HG03520 (cell line): ENCODE measurements at regions not wholly inside any gene's neighbourhood (a gene's known extent, or its start where the extent isn't known, plus 50 kb on each side); places are given as distances from the start of the nearest gene placed in this dataset.
A peak's percentile ranks its signal among the peaks of the same experiment; 100 is the strongest.
"Not testable (repeated sequence)": the region's sequence is repeated elsewhere in the genome, so short reads cannot be mapped to it uniquely, and the experiment has no call there.

Experiments
- ATAC-seq: cut with Tn5 transposase; IDR thresholded peaks from one replicate; pipeline ENCODE4 v1.9.1; 2021; ENCODE audit warnings: mild to moderate bottlenecking, moderate library complexity; ENCODE audit not compliant: unreplicated experiment

DNA sequence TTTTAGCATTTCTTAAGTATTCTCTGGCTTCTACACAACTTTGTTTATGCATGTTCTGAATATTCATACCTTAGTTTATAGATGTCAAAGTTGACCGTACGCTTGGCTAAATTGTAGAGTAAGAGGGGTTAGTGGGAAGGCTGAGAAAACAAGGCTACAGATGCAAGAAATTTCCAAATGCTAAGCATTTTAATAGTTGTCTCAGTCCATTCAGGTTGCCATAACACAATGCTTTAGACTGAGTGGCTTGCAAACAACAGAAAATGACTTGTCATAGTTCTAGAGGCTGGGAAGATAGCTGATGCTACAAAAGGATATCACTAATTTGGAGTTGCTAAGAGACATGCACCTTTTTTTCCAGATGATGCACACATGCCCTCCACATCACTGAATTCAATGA is 53.0 kb upstream of the C1QTNF3 start:
- not testable (repeated sequence) for ATAC-seq

DNA sequence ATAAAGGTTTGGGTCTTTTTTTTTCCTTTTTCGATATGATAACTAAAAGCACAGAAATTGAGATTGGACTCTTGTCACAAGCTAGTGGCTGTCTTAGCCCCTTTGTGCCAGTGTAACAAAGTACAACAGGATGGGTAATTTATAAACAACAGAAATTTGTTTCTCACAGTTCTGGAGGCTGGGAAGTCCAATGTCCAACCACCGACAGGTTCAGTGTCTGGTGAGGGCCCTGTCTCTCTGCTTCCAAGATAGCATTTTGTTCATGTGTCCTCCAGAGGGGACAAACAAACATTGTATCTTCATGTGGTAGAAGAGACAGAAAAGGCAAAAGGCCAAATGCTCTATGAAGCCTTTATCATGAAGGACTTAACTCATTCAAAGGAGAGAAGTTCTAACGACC is 56.9 kb upstream of the C1QTNF3 start:
- not testable (repeated sequence) for ATAC-seq

DNA sequence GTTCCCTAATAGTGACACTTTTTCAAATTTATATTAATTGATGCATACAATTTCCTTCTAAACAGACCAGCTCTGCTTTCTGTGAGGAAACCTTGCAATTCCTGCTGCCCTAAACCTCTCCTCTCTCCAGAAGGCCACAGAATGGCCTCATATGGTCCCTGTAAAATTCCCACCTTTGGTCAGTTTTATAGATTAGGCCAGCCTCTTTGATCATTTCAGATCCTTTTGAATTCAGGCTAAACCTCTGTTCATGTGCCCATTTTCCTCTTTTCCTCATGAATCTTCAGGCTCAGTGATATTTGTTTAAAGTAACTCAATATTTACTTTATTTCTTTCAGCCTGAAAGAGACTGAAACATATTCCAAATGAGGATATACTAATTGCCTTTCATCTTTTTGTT is 58.6 kb upstream of the C1QTNF3 start:
- not testable (repeated sequence) for ATAC-seq

DNA sequence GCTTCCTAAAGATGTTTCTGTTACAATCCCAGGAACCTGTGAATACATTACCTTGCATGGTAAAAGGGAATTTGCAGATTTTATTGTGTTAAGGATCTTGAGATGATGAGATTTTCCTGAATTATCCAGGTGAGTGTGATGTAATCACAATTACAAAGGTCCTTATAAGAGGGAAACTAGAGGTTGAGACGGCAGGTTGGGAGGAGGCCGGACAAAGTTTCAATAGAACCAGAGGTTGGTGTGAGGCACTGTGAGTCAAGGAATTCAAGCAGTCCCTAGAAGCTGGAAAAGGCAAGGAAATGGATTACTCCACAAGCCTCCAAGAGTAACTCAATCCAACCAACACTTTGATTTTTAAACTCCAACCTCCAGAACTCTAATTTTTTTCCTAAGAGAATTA is 65.9 kb upstream of the C1QTNF3 start:
- not testable (repeated sequence) for ATAC-seq

GRCh38 chr5:34124280-34124679 is 81.3 kb upstream of the C1QTNF3 start:
- not testable (repeated sequence) for ATAC-seq

GRCh38 chr5:34125354-34125753 is 82.3 kb upstream of the C1QTNF3 start:
- peak; percentile 88 for ATAC-seq

DNA sequence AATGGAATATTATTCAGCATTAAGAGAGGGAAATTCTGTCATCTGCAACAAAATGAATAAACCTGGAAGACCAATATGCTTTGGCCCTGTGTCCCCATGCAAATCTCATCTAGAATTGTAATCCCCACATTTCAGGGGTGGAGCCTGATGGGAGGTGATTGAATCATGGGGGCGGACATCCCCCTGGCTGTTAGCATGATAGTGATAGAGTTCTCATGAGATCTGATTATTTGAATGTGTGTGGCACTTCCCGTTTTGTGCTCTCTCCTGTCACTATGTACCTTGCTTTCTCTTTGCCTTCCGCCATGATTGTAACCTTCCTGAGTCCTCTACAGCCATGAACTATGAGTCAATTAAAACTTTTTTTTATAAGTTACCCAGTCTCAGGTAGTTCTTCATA is 83.7 kb upstream of the C1QTNF3 start:
- not testable (repeated sequence) for ATAC-seq

DNA sequence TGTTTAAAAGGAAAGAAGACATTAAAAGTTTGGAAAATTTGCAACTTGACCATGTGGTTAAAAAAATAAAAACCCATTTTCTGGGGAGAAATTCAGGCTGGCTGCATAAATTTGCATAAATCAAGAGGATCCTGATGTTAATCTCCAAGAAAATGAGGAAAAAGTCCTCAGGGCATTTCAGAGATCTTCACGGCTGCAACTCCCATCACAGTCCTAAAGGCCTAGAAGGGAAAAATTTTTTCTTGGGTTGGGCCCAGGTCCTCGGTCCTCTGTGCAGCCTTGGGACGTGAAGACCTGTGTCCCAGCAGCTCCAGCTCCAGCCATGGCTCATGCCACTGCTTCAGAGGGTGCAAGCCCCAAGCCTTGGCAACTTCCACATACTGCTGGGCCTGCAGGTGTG is 84.8 kb upstream of the C1QTNF3 start:
- ATAC-seq, result not testable (repeated sequence)

DNA sequence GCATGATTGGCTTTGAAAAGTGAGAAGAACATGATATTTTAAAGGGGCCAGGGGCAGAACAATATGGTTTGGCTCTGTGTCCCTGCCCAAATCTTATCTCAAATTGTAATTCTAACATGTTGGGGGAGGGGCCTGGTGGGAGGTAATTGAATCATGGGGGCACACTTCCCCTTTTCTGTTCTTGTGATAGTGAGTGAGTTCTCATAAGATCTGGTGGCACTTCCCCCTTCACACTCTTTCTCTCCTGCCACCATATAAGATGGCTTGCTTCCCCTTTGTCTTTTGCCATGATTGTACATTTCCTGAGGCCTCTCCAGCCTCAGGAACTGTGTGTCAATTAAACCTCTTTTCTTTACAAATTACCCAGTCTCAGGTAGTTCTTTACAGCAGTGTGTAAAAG is 85.9 kb upstream of the C1QTNF3 start:
- not testable (repeated sequence) for ATAC-seq

DNA sequence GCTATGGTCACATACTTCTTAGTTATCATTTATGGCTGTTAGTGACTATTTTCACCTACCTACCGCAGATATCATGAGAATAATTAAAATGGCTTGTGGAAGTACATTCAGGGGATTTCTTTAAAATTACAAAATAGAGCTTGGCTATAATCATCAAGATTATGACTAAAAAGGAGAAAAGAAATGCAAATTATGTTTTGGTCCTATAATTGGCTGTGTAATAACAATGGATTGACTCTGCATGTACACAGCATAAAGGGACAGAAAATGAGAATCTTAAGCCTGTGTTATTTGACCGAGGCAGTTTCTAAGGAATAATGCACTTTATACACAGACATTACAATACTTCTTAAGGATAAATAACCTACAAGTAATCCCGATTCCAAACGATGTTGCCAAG is 112.0 kb upstream of the C1QTNF3 start:
- not testable (repeated sequence) for ATAC-seq

DNA sequence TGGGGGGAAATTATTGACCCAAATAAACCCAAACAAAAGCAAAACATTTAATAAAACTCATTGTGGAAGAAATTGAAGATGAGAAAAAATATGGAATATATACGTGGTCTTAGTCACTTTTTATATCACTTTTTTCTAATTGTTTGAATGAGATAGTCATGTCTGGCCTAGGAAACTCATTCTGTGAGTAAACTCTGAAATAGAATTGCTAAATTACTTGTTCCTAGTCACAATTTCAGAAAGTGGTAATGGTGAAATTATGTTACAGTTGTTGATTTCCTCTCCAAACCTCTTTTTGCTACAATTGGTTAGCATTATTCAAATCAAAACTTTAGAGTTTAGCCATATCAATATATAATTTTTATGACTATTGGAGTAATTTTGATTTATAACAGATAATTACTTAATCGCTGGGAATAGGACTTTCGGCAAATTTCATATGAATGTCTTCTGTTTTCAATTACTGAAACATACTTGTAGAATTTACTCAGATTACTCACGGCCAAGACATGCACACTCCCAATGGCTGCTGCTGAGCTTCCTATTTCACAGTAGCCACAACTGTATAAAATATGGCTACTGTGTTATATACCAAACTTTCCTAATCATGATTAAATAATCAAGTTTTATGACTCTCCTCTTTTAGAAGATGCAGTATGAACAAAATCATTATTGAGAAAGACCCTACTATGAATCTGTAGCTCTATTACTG is 113.8 kb upstream of the C1QTNF3 start:
- not testable (repeated sequence) for ATAC-seq

DNA sequence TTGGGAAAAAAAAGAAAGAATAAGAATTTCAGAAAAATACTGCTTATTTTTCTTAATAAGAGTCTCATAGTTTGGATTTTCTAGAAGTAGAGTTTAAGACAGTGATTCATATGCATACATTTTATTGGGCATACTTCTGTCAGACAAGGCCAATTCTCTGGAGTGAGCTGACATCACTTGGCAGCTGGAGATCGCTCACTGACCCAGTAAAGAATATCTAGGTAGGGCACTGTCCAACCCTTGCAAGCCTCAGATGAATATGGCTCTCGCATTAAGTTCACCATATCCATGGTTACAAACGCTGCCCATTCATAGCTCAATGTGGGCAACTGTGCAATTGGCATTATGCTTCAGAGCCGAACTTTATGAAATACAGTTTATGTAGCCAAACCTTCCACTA is 117.9 kb upstream of the C1QTNF3 start:
- ATAC-seq, result not testable (repeated sequence)

DNA sequence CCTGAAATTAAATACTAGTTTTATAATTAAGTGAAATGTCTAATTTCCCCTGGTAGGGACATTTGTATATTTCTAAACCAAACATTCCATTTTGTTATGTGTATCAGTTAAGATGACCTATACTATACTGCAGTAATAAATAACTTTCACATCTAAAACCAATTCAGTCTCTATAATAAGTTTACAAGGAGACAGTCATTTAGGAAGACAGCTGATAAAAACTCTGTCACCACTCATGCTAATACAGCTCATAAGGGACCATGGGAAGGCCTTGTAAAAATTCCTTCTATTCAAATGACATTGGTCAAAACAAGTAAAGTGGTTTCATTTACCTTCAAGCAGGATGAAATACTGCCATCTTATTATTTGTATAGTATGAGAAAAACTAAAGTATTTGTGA is 128.4 kb upstream of the C1QTNF3 start:
- ATAC-seq, result not testable (repeated sequence)

GRCh38 chr5:34179453-34180190 is 136.6 kb upstream of the C1QTNF3 start:
- ATAC-seq, result not testable (repeated sequence)

DNA sequence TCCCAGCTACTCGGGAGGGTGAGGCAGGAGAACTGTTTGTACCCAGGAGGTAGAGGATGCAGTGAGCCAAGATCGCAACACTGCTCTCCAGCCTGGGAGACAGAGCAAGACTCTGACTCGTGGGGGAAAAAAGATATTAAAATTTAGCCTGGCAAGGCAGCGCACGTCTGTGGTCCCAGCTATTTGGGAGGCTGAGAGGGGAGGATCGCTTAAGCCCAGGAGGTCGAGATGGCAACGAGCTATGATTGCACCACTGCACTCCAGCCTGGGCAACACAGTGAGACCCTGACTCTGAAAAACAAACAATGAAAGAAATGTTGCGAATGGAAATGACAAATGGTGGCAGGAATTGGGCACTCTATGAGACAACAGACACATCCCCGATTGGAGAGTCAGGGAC is 137.2 kb upstream of the C1QTNF3 start:
- not testable (repeated sequence) for ATAC-seq

DNA sequence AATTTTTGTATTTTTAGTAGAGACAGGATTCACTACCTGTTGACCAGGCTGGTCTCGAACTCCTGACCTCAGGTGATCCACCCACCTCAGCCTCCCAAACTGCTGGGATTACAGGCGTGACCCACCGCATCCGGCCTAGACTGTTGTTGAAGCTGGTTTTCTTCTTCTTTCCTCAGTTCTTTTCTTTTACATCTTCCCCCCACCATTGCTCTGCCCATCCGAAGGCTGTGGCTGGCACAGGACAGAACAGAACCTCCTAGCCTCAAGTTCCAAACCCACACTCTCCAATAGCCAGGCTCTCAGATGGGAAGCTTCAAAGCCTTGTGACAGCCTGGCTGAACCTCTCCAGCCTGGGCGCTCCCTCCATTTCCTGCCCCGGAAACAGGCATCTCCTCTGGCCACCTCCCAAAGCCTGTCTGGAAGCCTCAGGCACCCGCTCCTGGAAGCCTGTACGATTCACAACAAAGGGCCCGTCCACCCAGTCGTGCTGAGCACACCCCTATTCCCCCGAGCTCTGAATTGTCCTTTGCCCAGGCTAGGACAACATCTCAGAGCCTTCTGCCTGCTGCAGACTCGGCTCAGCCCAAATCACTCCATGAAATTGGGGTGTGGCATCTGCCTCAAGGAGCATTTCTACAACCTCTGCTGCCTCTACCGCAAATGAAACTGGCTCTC is 138.1 kb upstream of the C1QTNF3 start:
- ATAC-seq, result not testable (repeated sequence)

- ATAC-seq, result not testable (repeated sequence)
Observed at GRCh38 chr5:34185005-34185404, 142.0 kb upstream of the C1QTNF3 start.

DNA sequence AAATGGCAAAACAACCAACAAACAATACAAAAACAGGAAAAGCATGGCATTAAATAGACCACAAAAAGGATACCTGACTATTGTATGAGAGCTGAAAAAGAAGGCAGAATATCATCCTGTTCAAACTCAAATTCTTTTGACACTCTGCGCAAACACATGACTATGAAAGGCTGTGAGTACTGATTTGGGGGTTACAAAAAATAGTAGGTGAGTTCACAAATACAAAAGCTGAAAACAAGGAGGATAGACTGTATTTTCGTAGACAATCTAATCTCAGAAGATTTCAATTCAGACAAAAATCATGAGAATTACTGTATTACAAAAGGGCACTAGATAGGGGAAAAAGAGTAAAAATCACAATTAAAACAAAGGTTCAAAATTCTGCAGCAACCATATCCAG is 142.6 kb upstream of the C1QTNF3 start:
- ATAC-seq, result not testable (repeated sequence)

DNA sequence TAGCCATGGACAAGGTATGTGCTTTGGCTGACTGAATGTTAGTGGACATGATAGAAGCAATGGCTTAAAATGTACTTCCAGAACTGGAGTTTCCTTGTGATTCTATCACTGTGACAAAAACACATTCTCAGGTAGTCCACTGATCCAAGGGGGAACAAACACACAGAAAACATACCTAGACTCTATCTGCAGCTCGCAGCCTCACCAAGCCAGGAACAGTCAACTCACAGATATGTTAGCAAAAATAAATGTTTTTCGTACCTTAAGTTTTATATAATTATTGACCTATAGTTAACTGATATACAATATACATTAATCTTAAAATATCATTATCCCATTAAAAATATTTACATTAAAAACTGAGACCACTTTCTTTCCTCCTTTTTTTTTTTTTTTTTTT is 143.1 kb upstream of the C1QTNF3 start:
- ATAC-seq, result not testable (repeated sequence)

DNA sequence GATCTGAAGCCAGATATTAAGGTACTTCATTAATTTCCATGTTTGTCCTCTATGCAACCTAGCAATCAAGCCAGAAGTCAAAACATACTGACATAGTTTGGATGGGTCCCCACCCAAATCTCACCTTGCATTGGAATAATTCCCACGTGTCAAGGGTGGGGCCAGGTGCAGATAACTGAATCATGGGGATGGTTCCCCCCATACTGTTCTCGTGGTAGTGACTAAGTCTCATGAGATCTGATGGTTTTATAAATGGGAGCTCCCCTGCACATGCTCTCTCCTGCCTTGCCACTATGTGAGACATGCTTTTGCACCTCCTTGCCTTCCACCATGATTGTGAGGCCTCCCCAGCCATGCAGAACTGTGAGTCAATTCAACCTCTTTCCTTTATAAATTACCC is 143.9 kb upstream of the C1QTNF3 start:
- ATAC-seq, result not testable (repeated sequence)

DNA sequence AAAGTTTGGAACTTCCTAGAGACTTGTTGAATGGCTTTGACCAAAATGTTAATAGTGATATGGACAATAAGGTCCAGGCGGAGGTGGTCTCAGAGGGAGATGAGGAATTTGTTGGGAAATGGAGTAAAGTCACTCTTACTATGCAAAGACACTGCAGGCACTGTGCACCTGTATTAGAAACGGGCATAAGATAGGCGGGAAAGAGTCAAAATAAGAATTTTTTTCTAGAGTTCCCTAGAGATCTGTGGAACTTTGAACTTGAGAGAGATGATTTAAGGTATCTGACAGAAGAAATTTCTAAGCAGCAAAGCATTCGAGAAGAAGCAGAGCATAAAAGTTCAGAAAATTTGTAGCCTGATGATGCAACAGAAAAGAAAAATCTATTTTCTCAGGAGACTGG is 144.4 kb upstream of the C1QTNF3 start:
- ATAC-seq, result not testable (repeated sequence)
